ENCODE measurements at regions not wholly inside any gene's neighbourhood (a gene's known extent, or its start where the extent isn't known, plus 50 kb on each side); places are given as distances from the start of the nearest gene placed in this dataset.

GRCh38 chr14:97407701-97408407 is 610.7 kb downstream of the VRK1 start:
- Histone ChIP-seq H3K27ac (no peak overlapping the region), H3K4me1 (no peaks in the 10 kb centered on the region), H3K36me3 (no peaks in the 10 kb centered on the region), H3K9me3 (no peaks in the 10 kb centered on the region), H3K4me3 (replicated peaks in 1 of 3) (no peak overlapping the region), H3K27me3 (peaks cover 2% of the 10 kb centered on the region)
- intact Hi-C loops (cut with DNase I) = no loop called here
- WGBS, 2 donors = 54 to 59% methylated on average over 17 of the region's 17 CpGs
- TF ChIP-seq POLR2A (IDR thresholded peaks at IDR 0.05) = no peak
- no peak for TF ChIP-seq CTCF (IDR thresholded peaks at IDR 0.05)
- no peak for DNase-seq

GRCh38 chr14:97408503-97408902 is 611.3 kb downstream of the VRK1 start:
- TF ChIP-seq POLR2A (IDR thresholded peaks at IDR 0.05) = no peak
- no peak for TF ChIP-seq CTCF (IDR thresholded peaks at IDR 0.05)
- H3K27me3 ChIP-seq = peaks cover 7% of the 10 kb centered on the region

GRCh38 chr14:97408937-97409815 is 612.0 kb downstream of the VRK1 start:
- intact Hi-C loops (cut with DNase I) = no loop called here
- TF ChIP-seq POLR2A (IDR thresholded peaks at IDR 0.05) (no peak), CTCF (IDR thresholded peaks at IDR 0.05) (no peak)
- WGBS, 2 donors = 74 to 84% methylated on average over 21 of the region's 21 CpGs
- Histone ChIP-seq H3K9me3 (no peaks in the 10 kb centered on the region), H3K4me1 (no peaks in the 10 kb centered on the region), H3K4me3 (replicated peaks in 1 of 3) (no peak overlapping the region), H3K27me3 (peaks cover 12% of the 10 kb centered on the region), H3K27ac (no peak overlapping the region), H3K36me3 (no peaks in the 10 kb centered on the region)
- no peak for DNase-seq

More at GRCh38 chr14:97408503-97408902, 611.3 kb downstream of the VRK1 start:
- WGBS, 2 donors = 66 to 71% methylated on average over 2 of the region's 2 CpGs
- no peak for DNase-seq
- no peak overlapping the region for H3K27ac ChIP-seq
- H3K4me3 ChIP-seq (replicated peaks in 1 of 3) = no peak overlapping the region
- H3K4me1 ChIP-seq = no peaks in the 10 kb centered on the region
- H3K9me3 ChIP-seq = no peaks in the 10 kb centered on the region
- intact Hi-C loops (cut with DNase I) = no loop called here
- H3K36me3 ChIP-seq = no peaks in the 10 kb centered on the region

- H3K36me3 ChIP-seq = no peaks in the 10 kb centered on the region
- no peaks in the 10 kb centered on the region for H3K9me3 ChIP-seq
- no peak for TF ChIP-seq CTCF (IDR thresholded peaks at IDR 0.05)
- no peak for TF ChIP-seq POLR2A (IDR thresholded peaks at IDR 0.05)
- H3K27me3 ChIP-seq = peaks cover 17% of the 10 kb centered on the region
- 28 to 30% methylated on average over 13 of the region's 13 CpGs for WGBS, 2 donors
- H3K4me1 ChIP-seq = no peaks in the 10 kb centered on the region
- no peak overlapping the region for H3K4me3 ChIP-seq (replicated peaks in 1 of 3)
- no peak for DNase-seq
- no peak overlapping the region for H3K27ac ChIP-seq
- intact Hi-C loops (cut with DNase I) = no loop called here
Measured at GRCh38 chr14:97410667-97411620, 613.8 kb downstream of the VRK1 start.
